Mesothelial cell of epicardium (in vitro differentiated cells): ENCODE measurements at regions not wholly inside any gene's neighbourhood (a gene's known extent, or its start where the extent isn't known, plus 50 kb on each side); places are given as distances from the start of the nearest gene placed in this dataset.

ENCODE experiments used
- DNase-seq, 2 experiments: peaks; one replicate each; pipeline ENCODE4 v3.0.0; 2021; ENCODE audit warnings: low spot score in 2 of 2; ENCODE audit not compliant: unreplicated experiment in 2 of 2
- H3K27ac Mint-ChIP-seq: 2 replicates; pipeline ENCODE4 v1.8.0; 2021; ENCODE audit warnings: mixed read lengths
- H3K27me3 Mint-ChIP-seq: 2 replicates; pipeline ENCODE4 v1.8.0; 2021; ENCODE audit warnings: low read depth, mixed read lengths
- H3K36me3 Mint-ChIP-seq: 2 replicates; pipeline ENCODE4 v1.8.0; 2021; ENCODE audit warnings: mixed read lengths
- H3K4me1 Mint-ChIP-seq: 2 replicates; pipeline ENCODE4 v1.8.0; 2021; ENCODE audit warnings: mixed read lengths
- H3K4me3 Mint-ChIP-seq: 2 replicates; pipeline ENCODE4 v1.8.0; 2021; ENCODE audit warnings: mild to moderate bottlenecking, moderate library complexity, mixed read lengths
- H3K9me3 Mint-ChIP-seq: 2 replicates; pipeline ENCODE4 v1.8.0; 2021; ENCODE audit warnings: mixed read lengths
- CTCF ChIP-seq: fragments of 200-600 bp; sonication (generic); IDR thresholded peaks from one replicate; pipeline ENCODE4 v1.5.0; 2021; ENCODE audit warnings: antibody characterized with exemption; ENCODE audit not compliant: unreplicated experiment

- DNase-seq = peak in 1 of 2 experiments; percentile 10
- no peak overlapping the region for H3K27ac Mint-ChIP-seq
These were observed 61.1 kb downstream of the BARX1 start for GRCh38 chr9:93893899-93894690.

GRCh38 chr9:93893194-93893593 is 62.0 kb downstream of the BARX1 start:
- Mint-ChIP-seq H3K36me3 (no peaks in the 10 kb centered on the region), H3K27ac (no peak overlapping the region), H3K4me3 (no peak overlapping the region), H3K27me3 (peaks cover 18% of the 10 kb centered on the region), H3K4me1 (no peaks in the 10 kb centered on the region), H3K9me3 (peaks cover 7% of the 10 kb centered on the region)
- TF ChIP-seq CTCF = no peak
- DNase-seq = no peak

More at GRCh38 chr9:93893899-93894690, 61.1 kb downstream of the BARX1 start:
- H3K27me3 Mint-ChIP-seq = peaks cover 12% of the 10 kb centered on the region
- TF ChIP-seq CTCF = no peak
- no peaks in the 10 kb centered on the region for H3K36me3 Mint-ChIP-seq
- peaks cover 7% of the 10 kb centered on the region for H3K9me3 Mint-ChIP-seq
- H3K4me1 Mint-ChIP-seq = no peaks in the 10 kb centered on the region
- H3K4me3 Mint-ChIP-seq = no peak overlapping the region

GRCh38 chr9:93892748-93893147 is 62.4 kb downstream of the BARX1 start:
- no peak for TF ChIP-seq CTCF
- peaks cover 18% of the 10 kb centered on the region for H3K27me3 Mint-ChIP-seq
- H3K36me3 Mint-ChIP-seq = no peaks in the 10 kb centered on the region
- no peak for DNase-seq
- H3K4me1 Mint-ChIP-seq = no peaks in the 10 kb centered on the region
- peaks cover 7% of the 10 kb centered on the region for H3K9me3 Mint-ChIP-seq
- H3K4me3 Mint-ChIP-seq = no peak overlapping the region
- no peak overlapping the region for H3K27ac Mint-ChIP-seq

GRCh38 chr9:93891549-93892310 is 63.4 kb downstream of the BARX1 start:
- Mint-ChIP-seq H3K4me3 (no peak overlapping the region), H3K27ac (no peak overlapping the region), H3K36me3 (no peaks in the 10 kb centered on the region), H3K27me3 (peaks cover 25% of the 10 kb centered on the region), H3K4me1 (no peaks in the 10 kb centered on the region), H3K9me3 (peaks cover 13% of the 10 kb centered on the region)
- TF ChIP-seq CTCF = no peak
- DNase-seq = no peak

- H3K27ac Mint-ChIP-seq = no peak overlapping the region
- peaks cover 13% of the 10 kb centered on the region for H3K9me3 Mint-ChIP-seq
- no peak for DNase-seq
- no peak overlapping the region for H3K4me3 Mint-ChIP-seq
- peaks cover 27% of the 10 kb centered on the region for H3K27me3 Mint-ChIP-seq
- H3K36me3 Mint-ChIP-seq = no peaks in the 10 kb centered on the region
- no peak for TF ChIP-seq CTCF
- no peaks in the 10 kb centered on the region for H3K4me1 Mint-ChIP-seq
These were observed 64.1 kb downstream of the BARX1 start for GRCh38 chr9:93891050-93891449.
